ENCODE measurements at regions not wholly inside any gene's neighbourhood (a gene's known extent, or its start where the extent isn't known, plus 50 kb on each side); places are given as distances from the start of the nearest gene placed in this dataset.

DNA sequence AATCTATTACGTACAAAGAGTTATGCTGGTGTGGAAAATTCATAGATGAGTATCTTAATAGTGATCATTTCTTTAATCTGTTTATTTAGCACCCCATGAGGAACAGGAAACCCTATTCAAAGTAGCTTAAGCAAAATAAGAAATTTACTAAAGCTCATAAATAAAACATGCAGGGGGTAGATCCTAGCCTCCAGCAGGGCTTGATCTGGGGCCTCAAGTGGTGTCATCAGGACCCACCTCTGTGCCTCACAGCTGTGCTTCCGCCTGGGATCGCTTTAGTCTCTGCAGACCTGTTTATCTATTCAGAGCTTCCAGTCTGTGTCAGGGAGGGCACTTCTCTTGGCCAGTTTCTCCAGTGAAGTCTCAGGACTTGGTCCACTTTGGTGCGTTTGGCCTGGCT is 171.0 kb upstream of the SLC24A5 start:
- DNase-seq: no peak

DNA sequence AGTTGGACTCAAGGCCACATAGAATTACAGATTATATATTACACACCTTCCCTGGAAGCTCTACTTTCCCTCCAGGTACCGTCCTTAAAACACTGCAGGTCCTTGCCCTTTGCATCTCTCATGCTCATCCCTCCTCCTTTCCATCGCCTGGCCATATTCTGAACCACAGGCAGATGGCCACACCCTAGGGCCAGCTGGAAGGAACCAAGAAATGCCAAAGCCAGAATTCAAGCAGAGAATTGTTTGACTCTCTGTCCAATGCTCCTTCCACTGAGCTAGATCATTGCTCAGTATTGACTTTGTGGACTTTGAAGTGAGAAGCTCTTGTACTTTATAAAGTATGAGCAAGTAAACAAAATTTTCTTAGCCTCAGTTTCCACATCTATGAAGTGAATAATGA is 170.3 kb upstream of the SLC24A5 start:
- DNase-seq: no peak

DNA sequence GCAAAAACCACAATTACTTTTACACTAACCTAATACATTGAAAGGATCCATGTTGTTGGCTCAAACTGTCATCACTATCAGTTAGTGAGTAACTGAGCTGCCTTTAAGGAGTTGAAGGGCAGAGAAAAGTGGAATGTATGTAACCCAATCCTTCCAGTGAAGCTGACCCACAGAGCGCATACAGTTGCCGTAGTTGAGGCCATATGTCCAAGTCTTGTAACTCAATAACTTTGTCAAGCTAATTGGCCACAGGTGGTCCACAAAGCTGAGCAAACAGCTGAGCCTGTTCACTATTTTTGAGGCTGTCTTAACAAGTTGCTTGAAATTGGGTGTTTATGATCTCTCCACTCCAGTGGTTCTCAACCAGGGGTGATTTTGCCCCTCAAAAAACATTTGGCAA is 169.0 kb upstream of the SLC24A5 start:
- DNase-seq: no peak

DNA sequence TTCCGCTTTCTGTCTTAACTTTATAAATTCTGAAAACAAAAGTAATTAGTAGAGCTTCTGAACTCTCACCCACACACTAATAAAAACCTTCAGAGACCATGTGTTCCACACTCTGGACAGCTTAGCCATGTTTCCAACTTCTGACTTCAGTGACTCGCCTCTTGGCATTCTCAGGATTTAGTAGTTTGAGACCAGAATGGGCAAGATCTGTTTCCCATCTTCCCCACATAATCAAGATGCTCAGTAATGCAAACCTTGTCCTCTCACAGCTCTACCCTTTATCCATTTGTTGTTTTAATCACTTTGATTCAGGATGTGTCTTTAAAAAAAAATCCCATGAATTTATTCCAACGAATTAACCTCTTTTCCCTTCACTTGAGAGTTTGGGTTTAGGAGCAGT is 166.6 kb upstream of the SLC24A5 start:
- DNase-seq: peak; percentile 41 to 56

DNA sequence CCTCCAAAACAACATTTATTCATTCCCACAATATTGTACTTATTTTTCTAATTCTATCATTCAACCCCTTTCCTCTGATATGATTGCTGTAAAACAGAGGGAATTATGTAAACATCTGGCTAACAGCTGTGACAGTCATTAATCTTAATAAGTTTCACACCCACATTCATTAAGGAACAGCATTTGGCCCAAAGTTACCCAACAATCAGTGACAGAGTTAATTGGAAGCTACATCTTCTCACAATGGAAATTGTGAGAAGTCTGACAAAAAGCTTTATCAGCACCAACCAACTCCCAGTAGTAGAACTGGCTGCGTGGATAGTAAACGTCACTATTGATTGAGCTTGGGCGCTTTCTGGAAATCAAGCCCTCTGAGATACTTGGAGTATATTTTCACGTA is 165.8 kb upstream of the SLC24A5 start:
- DNase-seq: no peak

DNA sequence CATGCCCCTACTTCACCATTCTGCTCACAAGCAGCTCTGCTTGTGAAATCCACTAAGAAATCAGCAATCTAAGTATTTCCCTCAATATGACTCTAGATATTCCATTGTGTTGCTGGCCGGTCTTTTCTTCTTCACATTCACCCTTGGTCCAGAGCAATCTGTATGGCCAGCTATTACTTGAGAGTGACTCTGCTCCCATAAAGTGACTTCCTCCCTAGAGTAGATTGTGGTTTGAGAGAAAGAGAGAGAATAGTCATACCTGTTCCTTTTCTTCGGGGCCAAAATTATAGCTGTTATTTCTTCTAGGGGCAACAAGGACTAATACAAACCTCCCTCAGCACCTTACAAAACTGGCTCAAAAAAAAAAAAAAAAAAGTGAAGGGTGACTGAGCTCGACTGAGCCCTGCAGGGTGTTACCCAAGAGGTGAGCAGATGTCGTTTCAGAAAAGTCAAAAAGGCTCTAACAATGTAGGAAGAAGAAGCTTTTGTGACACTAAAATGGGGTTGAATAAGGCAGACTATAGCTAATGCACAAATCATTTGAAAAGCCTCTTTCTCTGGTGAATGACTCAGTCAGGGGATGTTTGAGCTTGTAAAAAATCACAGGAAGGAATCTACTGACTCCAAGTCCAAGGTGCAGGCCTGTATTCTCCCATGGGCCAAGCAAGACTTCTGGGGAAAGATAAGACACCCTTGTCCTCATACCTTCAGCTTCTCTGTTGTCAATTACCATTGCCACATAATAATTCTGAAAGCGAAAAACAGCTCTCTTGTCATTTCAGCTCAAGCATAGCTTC is 161.0 kb upstream of the SLC24A5 start:
- DNase-seq: no peak

DNA sequence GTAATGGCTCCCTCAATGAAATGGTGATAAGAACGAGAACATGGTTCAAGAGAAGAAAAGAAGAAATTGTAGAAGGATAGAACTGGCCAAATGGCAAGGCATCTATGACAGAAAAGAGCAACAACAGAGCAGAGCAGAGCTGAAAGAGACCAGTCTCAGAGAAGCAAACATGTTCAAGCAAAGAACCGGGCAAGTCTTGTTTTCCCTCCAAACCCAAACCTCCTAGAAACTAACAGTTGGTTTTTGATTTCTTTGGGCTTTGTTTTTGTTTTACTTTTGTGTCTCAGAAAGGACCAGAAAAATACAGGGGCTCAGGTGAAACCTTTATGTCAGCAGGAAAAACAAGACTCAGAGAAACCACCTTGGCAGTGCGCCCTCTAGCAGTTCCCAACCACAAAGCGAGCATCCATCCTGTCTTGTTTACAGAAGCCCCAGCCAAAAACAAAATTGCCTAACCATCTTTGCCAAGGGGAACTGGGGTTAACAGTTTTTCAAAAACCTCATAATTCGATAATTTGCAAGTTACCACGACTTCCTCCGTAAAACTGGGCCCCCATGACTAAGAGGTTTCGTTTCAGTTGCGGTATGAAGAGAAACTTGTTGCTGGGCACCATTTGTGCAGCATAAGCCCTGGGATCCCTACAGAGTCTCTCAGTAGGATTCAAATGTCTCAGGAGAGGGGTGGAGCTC is 159.2 kb upstream of the SLC24A5 start:
- no peak for DNase-seq

DNA sequence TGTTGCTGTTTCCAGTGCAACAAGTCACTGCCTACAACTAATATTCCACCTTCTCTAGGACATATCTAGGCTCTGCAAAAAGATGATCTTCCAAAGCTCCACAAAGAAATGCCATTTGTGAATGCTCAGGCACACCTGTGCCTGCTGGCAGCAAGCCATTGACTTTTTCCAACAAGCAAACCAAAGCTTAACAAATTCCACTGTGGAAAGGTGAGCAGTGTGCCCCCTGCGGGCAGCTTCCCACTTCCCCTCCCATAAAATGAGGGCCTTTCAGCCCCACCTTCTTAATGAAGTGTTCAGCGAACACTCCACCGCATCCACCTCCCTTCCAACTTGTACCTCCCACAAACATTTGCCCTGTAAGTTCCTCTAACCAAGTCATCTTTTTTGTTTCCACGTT is 157.5 kb upstream of the SLC24A5 start:
- DNase-seq: no peak

DNA sequence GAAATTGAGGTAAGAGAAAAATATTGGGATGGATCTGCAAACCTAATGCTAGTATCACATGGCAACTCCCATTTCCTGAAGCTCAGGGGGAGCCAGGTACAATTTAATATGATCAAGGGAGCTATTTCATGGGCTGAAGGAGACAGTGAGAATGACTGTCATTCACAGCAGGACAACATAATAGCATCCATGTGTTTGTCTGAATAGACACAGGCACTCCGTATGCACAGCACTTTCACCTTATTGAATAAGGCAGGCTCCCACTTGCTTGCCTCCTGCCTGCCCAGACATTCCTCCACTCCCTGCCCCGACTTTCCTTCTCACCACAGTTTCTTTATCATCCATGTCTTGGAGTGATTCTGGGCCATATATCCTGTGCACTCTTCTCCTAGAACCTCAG is 156.6 kb upstream of the SLC24A5 start:
- no peak for DNase-seq

DNA sequence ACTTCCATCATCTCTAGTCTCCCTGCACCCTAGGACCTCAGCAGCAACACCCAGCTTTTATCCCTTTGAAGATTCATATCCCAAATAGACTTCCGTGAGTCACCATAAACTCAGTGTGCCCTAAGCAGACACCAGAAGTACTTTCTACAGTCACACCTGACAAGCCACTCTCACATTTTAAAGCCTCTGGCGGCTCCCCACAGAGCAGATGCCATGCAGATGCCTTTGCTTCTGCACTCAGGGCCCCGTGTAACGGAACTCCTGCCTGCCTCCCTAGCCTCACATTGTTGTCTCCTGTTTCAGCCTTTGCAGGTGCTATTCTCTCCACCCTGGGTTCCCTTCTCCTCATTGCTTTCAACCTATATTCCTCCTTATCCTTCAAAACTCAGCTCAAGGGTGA is 155.5 kb upstream of the SLC24A5 start:
- DNase-seq: no peak

DNA sequence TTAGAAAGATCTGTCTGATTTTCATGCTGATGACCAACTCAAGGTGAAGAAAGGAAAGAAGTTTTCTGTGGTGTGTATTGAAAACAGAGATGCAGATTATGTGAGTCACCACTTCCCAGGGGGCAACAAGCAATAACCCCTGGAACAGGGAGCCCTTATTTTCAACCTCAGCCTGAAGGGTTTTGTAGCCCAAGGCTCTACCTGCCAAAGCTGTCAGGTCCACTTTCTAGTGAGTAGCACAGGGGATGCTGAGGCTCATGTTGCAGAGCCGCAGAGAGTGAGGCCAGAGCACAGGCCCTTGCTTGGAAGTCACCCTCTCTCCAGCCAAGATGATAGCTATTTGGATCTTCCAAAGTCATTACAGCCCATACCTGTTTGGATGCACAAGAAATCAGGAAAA is 152.2 kb upstream of the SLC24A5 start:
- DNase-seq: no peak

DNA sequence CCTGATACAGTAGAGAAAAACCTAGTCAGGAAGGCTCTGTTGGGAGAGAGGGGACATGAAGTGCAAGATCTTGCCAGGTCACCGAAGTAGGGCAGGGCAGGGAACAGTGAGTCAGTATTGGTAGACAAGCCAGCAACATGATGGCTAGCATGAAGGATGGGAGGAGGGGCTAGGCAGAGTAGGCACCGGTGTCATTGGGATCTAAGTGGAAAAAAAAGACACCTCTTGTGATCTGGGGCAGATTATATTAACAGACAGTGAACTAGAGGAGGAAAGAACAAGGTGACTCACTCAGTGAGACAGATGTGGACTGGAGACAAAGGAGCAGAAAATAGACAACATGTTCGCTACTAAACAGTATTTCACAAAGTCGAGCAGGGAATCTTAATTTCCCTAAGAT is 149.2 kb upstream of the SLC24A5 start:
- DNase-seq: no peak

DNA sequence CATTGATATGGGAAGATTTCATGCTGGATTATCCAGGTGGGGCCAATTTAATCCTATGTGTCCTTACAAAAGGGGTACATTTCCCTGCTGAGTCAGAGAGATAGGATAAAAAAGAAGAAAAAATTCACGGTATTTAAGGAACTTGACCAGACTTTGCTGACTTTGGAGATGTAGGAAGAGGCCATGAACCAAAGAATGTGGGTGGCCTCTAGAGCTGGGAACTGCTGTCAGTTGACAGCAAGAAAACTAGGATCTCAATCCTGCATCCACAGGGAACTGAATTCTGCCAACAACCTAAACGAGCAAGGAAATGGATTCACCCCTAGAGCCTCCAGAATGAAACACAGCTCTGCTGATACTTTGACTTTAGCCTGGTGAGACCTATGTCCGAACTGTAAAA is 148.1 kb upstream of the SLC24A5 start:
- no peak for DNase-seq

DNA sequence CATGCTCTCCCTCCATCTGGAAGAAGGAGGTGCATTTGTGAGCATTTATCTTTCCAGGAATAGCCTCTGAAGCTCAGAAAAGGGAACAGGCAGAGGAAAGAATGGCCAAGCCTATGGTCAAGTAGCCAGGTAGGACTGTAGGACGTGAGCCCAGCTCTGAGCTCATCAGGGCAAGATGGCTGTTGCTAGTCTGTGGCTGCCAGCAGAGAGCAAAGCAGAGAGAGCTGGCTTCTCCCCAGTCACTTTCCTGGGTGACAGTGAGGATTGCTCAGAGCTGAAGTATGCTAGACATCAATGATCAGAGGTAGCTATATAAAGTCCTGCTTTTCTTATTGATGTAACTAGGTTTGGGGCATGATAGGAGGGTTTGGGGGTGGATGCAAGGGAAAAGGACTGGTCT is 146.1 kb upstream of the SLC24A5 start:
- no peak for DNase-seq

DNA sequence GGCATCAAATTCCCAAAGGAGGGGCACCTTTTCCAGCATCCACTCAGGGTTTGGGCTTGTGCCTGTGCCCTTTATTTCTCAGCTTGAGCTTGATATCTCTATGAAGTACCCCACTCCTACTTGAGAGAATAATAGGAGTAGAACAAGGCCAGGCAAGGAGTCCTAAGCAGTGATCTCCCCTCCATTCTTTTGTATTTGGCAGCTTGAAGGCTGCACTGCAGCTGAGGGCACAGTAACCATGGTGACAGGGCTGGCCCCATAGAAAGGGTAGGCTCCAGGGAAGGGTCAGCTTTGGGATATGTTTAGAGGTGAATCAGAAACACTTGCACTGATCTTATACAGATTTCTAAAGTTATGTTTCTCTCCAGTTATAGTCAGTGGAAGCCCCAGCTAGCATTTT is 145.4 kb upstream of the SLC24A5 start:
- DNase-seq: no peak

DNA sequence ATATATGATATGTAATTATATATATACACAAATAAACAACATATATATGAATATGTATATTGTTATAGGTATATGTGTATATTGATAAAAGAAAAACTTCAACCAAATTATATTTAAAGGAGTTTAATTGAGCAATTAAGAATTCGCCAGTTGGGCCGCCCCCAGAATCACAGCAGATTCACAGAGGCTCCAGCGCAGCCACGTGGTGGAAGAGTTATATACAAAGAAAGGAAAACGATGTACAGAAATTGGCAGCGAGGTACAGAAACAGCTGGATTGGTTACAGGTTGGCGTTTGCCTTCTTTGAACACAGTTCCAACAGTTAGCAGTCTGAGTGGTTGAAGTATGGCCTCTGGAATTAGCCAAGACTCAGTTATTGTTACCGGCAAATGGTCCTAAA is 137.3 kb upstream of the SLC24A5 start:
- no peak for DNase-seq

DNA sequence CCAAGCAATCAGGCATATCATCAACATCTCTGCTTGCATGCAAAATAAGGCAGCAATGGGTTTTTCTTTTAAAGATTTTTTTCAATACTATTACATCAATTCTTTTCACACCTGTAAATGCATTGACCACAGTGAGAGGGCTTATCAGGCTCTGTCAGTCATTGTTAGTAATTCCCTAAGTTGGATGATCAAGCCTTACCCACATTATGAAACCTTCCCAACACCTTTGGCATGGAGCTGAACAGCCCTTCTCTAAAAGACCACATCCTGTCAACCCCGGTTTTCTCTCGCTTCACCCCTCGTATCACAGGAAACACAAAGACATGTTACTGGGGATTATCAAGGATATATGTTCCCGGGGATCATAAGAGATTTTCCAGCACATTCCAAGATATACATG is 135.2 kb upstream of the SLC24A5 start:
- DNase-seq: no peak

DNA sequence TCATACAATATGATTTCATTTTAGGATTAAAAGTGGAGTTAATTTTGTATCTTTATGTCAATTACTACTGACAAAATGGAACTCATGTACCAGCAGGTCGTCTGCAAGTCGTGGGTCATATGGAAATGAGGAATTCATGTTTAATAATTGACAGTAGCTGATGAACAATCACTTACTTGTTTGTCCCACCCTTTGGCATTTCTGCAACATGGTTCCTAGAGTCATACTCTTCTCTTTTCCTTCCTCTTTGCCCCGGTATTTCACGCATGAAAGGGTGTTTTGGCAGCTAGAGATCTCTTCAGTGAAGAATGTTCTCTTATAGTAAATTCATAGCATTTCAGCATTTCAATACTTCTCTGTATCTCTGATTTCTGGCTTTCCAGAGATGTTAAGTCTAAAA is 133.3 kb upstream of the SLC24A5 start:
- no peak for DNase-seq

DNA sequence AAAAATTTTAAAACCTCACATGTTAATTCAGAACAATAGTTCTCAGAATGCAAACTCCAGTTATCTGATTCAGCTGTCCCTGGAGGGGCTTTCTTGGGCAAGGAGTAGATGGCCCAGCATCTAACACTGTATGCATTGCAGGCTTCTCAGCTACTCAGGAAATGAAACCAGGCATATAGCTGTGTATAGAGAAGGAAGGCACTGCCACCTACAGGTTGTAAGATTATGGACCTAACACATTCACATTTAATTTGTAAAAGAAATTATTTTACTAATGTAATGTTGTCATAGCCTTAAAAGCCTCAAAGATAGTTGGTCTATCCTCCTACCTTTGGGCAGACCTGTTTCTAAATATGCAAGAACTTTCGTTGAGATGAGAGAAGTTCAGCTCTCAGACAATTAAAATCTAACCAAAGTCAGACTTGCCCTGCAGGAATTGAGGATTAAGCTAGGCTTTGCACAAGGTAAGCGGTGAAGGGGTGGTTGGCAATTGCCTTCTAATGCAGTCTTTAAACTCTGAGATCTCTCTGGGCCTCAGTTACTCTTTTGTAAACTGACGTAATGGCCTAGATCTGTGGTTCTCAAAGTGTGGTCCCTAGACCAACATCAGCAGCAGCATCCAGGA is 132.8 kb upstream of the SLC24A5 start:
- DNase-seq: peak; percentile 42 to 59

DNA sequence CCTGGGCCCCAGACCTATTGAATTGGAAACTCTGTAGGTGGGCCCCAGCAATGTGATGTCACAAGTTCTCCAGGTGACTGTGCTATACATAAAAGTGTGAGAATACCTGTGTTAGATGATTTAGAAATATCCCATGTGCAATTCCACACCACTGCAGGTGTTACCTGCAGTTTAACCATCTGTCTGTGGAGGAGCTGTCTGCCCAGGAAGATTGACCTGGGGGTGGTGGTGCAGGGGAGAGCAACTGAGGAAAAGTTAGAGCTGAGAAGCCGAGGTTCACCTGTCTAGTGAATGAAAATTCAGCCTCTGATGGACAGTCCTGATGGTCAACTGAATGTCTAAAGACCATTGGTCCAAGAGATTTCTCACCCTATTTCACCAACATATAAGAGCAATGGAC is 132.2 kb upstream of the SLC24A5 start:
- no peak for DNase-seq

DNA sequence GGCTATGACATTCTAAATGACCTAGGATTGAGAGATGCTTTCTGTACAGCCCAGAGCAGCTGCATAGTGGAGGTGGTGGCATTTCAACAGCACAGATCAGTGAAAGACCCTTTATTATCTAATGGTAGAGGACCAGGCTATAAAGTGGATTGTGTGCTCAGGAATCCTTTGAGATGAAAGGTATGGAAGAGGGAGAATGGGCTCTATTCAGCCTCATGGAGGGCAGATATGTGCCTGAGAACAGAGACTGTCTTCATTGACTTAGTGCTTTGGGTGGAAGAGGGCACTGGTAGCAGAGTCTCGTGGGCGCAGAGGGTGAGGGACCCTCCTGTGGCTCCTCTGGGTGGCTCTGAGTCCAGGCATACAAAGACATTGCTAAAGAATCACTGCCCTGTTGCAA is 130.0 kb upstream of the SLC24A5 start:
- no peak for DNase-seq

DNA sequence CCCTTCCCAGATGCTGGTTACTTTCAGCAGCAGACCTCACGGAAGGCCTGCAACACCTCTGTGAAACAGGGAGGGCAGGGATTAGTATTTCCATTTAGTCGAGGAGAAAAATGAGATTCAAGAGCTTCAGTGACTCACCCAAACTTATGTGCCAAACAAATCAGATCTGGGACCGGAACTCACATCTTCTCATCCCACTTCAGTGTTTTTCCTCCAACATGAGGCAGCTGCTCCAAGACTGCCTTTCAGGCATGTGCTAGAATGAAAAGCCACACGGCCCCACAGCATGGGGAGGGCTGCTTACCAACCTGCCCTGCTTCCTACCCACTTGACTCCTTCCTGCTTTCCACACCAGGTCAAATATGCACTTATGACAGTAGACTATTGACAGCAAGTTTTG is 129.4 kb upstream of the SLC24A5 start:
- DNase-seq: no peak

DNA sequence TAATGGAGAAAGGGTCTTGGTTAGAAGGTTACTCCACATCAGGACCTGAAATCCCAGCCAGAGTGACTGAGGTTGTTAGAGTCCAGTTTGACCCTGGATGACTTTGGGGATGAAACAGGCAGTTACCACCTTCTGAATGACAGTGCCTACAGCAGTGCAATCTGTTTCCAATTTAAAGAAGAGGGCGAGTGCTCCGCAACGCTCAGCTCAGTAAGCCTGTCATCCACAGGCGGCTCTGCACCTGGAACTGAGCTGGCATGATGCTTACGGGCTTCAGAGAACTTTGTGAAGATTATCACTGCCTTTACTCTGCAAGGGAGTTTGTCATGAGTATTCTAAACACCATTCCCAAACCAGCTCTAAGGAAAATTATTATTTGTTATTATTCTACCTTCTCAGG is 127.7 kb upstream of the SLC24A5 start:
- no peak for DNase-seq

All from right lung (tissue), 2 donors.